Stimulated activated CD4-positive, alpha-beta T cell treated with anti-CD3 and anti-CD28 coated beads, Interleukin-4, amount 100 ng/mL, for 24 hours (primary cell): ENCODE measurements at regions not wholly inside any gene's neighbourhood (a gene's known extent, or its start where the extent isn't known, plus 50 kb on each side); places are given as distances from the start of the nearest gene placed in this dataset.
"Not testable (repeated sequence)": the region's sequence is repeated elsewhere in the genome, so short reads cannot be mapped to it uniquely, and the experiment has no call there.

ENCODE experiments used
- DNase-seq: peaks from one replicate; pipeline ENCODE4 v3.0.0-alpha.2; 2020

GRCh38 chr6:6724539-6725467 lies 136.3 kb downstream of the LY86 start:
- peak; percentile 64 for DNase-seq

DNA sequence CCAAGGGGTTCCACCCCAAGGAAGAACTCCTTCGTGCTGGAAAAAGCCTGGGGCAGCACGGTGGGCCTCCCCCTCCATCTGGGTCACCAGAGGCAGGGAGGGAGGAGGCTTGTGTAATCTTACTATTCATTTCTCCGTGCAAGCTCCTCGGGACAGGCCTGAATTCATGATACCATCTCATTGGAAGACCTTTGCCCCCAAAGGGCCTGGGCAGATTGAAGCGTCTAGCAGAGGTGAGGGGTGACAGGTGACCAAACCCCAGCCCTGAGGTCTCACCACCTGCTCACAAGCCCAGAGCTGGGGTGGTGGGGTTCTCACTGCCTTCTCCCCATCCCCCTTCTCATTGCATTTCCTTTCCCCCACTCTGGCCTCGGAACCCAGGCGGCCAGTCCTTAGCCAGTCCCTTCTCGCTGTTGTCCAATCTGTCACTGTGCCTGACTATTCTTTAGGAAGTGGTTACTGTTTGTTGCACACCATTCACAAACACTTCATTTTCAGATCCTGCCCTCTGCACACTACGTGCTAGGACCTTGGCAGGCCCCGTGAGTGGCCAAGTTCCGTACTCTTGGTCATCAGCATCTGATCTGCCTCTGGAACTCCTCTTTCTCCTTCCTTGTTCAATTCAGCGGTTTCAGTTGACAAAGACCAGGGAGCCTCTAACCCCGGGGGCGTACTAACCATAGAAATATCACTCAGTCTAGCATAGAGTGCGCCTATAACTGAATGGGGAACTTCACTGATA lies 137.1 kb downstream of the LY86 start:
- no peak for DNase-seq

- no peak for DNase-seq
Observed at GRCh38 chr6:6728169-6728941, 139.8 kb downstream of the LY86 start.

- DNase-seq: no peak
Observed at GRCh38 chr6:6729971-6730370, 141.5 kb downstream of the LY86 start.

GRCh38 chr6:6730831-6731230 lies 142.3 kb downstream of the LY86 start:
- DNase-seq: no peak

DNA sequence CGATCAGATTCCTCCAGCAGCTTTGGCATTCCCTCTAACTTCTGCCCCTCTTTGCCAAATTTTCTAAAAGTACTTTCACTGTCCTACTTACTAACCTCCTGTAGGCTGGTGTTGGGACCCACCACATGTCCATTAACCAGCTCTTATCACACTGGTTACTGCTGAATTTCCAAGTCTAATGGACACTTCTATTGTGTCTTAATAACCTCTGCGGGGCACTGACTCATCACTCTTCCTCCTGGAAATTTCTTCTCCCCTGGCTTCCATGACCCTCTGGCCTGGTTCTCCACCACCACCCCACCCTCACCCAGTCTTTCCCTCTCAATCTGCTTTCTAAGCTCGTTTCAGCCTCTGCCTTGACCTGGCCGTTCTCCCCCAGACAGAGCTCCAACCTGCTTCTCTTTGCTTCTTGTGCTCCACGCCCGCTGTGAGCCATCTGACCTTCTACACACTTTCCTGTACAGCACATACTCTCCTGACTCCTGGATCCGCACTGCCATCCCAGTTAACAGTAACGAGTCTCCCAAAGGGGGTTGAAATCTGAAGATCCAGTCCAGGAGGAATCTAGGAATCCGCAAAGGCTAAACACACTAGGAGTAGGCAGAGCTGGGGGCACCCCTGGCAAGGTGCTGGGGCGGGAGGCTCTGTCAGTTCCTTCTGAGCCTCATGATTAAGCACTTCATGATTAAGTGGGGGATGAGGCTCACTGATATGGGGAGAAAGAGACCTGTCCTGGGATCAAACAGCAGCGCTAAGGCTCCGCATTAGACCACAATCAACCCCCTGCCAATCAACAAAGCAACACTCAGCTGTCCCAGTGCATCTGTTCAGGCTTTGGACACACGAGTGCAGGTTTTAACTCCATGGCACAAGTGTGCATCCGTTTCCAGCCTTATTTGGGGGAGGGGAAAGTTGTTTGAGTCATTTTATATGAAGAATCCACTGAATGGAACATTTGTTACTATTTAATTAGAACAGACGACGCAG lies 146.3 kb downstream of the LY86 start:
- DNase-seq: no peak

DNA sequence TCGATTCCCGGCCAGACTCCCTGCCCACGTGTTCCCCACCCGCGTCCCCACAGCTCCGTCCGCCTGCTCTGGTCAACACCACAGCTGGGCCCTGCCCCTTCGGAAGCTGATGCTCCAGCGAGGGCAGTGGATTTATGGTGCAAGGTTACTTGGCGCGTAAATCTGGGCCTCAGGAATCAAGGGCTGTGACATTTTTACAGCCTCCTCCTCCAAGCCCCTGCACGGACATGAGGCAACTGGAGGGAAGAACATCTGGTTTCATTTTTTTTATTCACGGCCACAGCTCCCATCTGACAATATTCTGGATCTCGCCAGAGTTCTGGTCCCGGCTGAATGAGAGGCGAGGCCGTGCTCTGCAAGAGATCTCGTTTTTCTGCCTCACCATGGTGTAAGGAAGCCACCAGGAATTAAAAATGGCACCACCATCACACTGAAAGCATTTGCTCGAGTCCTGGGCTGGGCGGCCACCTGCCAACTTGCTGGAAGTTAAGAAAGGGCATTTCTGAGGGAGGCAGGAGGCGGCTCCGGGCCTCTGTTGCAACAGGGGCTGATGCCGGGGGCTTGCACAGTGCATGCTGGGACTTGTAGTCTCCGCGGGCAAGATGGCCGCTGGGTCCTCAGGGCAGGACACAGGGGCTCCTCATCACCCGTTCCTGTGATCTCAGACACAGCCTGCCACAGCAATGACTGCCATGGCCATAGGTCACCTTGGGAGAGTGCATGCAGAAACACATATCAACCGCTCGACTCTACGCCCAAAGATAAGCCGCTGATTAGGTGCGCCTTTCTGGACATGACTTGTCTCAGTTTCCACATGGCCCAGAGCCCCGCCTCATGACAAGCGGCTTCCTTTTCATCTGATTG lies 148.5 kb downstream of the LY86 start:
- no peak for DNase-seq

DNA sequence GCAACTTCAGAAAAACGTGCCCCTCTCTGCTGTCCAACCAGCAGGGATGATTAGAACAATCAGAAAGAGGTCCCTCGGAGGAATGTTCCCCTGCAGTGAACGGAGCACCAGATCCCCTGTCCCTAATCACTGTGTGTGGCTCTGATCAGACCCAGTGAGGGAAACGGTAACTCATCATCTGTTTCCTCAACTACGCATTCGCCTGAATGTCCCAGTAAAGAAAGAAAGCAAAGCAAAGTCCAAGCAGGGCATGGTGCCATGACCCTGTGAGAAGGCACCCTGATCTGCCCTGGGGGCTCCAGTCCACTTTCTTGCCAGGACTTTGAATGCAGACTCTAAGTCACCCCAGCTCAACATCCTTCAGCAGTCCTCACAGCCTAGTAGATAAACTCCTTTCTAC lies 149.2 kb downstream of the LY86 start:
- no peak for DNase-seq

DNA sequence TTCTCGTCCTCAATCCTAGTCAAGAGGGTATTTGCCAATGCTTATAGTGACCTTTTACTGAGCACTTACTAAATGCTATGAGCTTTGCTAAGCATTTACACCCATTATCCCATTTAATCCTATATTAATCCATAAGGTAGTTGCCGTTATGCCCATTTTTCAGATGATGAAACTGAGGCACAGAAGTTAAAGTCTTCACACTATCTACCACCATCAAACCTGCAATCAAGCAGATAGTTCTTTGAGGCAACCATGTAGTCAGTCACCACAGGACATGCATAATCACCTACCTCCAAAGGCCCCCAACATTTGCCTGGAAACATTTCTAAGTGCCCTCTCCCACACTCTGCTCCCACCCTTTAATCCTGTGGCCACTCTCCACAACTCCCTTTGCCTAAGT lies 149.6 kb downstream of the LY86 start:
- DNase-seq: no peak

DNA sequence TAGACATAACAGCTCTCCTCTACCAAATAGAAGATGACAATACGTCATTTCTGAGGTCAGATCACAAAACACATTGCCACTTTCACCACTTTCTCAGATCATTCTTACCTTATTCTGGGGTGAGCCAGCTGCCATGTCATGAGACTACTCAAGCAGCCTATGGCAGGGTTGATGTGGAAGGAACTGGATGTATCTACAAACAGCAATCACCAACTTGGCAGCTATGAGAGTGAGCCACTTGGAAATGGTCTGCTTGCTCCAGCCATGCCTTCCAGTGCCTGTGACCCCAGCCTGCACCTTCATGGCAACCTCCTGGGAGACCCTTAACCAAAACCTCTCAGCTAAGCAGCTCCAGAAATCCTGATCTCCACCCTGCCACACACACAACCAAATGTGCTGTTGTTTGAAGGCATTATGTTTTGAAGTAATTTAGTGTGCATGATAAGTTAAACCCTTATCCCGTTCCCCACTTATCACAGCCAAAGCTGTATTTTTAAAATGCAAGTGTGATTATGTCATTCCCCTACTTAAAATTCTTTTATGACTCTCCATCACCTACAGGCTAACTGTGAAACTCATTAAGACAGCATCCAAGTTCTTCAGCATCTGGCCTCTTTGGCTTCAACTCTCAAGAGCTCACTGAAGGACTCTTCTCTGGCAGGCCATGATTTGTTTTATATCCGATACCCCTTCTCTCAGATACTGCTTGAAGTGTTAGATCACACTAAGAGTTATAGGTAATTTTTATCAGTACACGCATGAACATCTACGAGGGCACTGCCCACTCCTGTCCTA lies 150.6 kb downstream of the LY86 start:
- no peak for DNase-seq

GRCh38 chr6:6740595-6740994 lies 152.1 kb downstream of the LY86 start:
- DNase-seq: no peak

GRCh38 chr6:6741264-6741663 lies 152.7 kb downstream of the LY86 start:
- DNase-seq: no peak

- no peak for DNase-seq
Observed at GRCh38 chr6:6742535-6742934, 154.0 kb downstream of the LY86 start.

GRCh38 chr6:6744551-6744950 lies 156.0 kb downstream of the LY86 start:
- DNase-seq: no peak

- DNase-seq: not testable (repeated sequence)
Observed at GRCh38 chr6:6745637-6746332, 157.3 kb downstream of the LY86 start.

GRCh38 chr6:6746333-6746969 lies 157.9 kb downstream of the LY86 start:
- no peak for DNase-seq

DNA sequence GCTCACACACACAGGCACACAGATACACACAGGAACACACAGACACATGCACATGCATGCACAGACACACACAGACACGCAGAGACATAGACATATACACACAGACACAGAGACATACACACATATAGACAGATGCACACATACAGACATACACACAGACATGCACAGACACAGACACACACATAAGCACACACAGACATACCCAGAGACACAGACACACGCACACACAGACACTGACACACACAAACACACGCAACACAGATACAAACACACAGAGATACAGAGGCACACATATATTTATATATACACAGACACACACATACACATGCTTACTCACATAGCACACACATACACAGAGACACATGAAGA lies 158.4 kb downstream of the LY86 start:
- DNase-seq: no peak

- DNase-seq: no peak
Observed at GRCh38 chr6:6747371-6747770, 158.9 kb downstream of the LY86 start.

DNA sequence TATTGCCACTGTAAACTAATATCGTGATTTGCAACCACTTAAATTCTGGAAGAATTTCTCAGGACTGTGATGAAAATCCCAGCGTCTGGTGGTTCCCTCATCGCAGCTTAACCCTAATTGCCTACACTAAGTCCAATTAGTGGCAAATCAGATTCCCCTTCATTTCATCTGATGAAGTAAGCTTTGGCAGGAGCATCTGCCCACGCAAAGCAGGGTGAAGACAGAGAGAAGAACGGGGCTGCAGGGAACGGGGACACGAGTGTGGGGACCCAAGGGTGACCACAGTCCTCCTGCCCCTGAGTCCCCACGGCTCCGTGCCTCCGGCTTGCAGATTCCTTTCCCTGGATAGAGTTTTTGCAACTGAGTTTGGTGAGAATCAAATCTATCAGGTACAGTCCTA lies 159.5 kb downstream of the LY86 start:
- no peak for DNase-seq
